ENCODE measurements at regions not wholly inside any gene's neighbourhood (a gene's known extent, or its start where the extent isn't known, plus 50 kb on each side); places are given as distances from the start of the nearest gene placed in this dataset.

DNA sequence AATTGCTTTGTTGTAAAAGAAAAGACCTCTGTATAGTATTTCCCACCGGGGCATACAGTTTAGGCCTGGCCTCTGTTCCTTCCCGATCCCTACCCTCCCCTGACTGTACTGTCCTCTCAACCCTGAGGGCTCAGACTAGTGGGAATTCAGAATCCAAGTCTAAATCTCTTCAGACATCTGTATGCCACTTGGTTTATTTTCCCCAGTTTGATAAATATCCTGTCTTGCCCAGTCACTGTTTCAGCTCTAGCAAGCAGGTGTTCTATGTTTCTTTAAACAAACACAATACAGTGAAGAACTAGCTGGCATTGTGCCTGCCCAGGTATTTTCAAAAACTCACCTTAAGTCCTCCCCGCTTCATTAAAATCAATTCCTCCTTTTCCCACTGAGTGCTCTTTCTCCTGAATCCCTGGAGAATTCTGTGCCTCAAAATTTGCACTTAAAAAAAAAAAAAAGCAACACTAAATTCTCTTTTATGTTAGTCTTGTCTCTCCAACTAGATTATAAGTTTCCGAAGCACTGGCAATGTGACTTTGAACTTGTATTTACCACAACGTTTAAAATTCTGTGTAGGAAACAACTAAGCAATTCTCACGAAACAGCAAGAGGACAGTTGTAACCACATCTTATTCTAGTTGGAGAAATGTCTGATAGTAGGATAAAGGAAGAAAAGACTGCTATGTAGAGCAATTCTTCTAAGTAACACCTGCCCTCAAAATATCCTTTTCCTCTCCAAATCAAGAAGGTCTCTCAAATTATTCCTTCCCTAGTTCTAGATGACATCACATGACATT is 112.0 kb upstream of the CARMIL1 start:
- DNase-seq: no peak

- no peak for DNase-seq
Measured at GRCh38 chr6:25167961-25168360, 111.2 kb upstream of the CARMIL1 start.

- DNase-seq: no peak
Measured at GRCh38 chr6:25168637-25169036, 110.5 kb upstream of the CARMIL1 start.

GRCh38 chr6:25169553-25169952 is 109.6 kb upstream of the CARMIL1 start:
- DNase-seq: no peak

GRCh38 chr6:25169961-25170360 is 109.2 kb upstream of the CARMIL1 start:
- no peak for DNase-seq

- no peak for DNase-seq
Measured at GRCh38 chr6:25170640-25171039, 108.5 kb upstream of the CARMIL1 start.

- DNase-seq: no peak
Measured at GRCh38 chr6:25171301-25171700, 107.9 kb upstream of the CARMIL1 start.

DNA sequence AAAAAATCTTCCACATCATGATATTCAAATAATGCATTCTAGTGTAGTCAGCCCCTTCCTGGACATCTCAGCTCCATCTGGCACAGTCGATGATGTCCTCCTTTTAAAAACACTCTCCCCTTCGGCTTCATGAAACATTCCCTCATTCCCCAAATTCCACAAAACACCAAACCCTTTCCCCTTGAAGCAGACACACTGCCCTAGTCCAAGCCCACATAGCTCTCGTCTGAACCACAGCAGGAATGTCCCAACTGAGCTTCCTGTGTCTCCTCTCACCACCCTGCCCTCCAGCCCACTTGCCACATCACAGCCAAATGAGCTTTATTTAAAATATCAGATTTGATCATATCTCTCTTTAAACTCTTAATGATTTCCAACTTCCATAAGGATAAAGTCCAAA is 106.4 kb upstream of the CARMIL1 start:
- no peak for DNase-seq

DNA sequence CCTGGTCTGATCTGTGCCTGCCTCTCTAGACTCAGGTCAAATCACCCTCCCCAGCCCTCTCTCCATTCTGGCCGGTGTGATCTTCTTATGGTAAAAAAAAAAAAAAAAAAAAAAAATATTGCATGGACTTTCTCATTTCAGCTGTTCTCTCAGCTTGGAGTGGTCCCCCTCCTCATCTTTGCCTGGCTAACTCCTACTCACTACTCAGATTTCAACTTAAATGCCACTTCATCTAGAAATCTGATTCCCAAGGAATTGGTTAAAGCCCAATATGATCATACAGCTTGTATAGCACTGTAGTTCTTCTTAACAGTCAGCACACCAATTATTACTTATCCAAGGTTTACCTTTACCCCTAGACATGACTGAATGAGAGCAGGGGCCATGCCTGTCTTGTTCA is 105.9 kb upstream of the CARMIL1 start:
- no peak for DNase-seq

- DNase-seq: no peak
Measured at GRCh38 chr6:25173951-25174474, 105.2 kb upstream of the CARMIL1 start.

GRCh38 chr6:25174678-25175077 is 104.5 kb upstream of the CARMIL1 start:
- DNase-seq: no peak

DNA sequence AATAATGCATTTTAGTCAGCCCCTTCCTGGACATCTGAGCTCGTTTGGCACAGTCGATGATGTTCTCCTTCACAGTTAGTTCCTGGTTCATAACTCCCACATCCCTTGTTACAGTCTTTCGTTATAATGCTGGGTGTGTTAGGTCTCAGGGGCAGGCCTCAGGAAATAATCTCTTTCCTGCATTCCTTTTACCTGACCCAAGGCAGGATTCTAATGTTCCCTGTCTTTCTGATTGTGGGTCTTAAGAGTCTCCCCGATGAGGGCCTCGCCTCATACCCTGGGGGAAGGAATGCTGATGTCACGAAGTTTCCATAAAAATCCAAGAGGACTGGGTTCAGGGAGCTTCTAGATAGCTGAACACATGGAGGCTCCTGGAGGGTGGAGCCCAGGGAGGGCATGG is 104.0 kb upstream of the CARMIL1 start:
- no peak for DNase-seq

DNA sequence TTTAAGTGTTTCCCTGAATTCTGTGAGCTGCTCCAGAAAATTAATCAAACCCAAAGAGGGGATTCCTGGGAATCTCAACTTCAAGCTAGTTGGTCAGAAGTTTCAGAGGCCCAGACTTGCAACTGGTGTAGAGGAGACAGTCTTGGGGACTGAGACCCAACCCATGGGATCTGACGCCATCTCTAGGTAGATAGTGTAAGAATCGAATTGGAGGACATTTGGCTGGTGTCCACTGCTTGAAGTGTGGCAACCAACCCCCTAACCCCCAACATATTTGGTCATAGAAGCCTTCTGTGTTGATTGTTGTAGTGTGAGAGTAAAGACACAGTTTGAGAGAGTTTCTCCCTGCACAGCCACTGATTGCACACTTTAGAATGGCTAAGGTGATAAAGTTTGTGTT is 103.5 kb upstream of the CARMIL1 start:
- no peak for DNase-seq

- no peak for DNase-seq
Measured at GRCh38 chr6:25176466-25176865, 102.7 kb upstream of the CARMIL1 start.

DNA sequence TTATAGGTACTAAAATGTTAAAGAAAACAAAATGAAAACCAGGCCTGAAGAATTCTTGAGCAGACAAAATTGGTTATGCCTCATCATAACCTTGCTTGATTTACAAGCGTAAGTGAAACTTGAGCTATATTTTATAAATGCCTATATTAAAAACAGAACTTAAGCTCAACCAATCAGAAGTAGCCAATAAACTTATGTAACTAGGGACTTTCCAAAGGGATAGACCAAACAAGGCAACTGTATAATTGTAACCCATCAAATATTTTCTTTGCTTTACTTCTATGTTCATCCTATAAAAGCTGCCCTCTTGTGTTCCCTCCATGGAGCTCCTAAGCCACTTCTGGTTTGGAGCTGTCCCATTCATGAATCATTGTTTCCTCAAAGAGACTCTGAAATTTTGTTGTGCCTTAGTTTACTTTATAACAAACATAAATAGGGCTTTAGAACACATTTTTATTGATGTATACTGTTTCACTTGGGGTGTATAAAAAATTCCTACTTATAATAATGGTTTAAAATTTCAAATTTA is 101.6 kb upstream of the CARMIL1 start:
- no peak for DNase-seq

GRCh38 chr6:25178336-25179035 is 100.7 kb upstream of the CARMIL1 start:
- no peak for DNase-seq

GRCh38 chr6:25179051-25179778 is 100.0 kb upstream of the CARMIL1 start:
- DNase-seq: no peak

- no peak for DNase-seq
Measured at GRCh38 chr6:25180630-25181349, 98.4 kb upstream of the CARMIL1 start.

DNA sequence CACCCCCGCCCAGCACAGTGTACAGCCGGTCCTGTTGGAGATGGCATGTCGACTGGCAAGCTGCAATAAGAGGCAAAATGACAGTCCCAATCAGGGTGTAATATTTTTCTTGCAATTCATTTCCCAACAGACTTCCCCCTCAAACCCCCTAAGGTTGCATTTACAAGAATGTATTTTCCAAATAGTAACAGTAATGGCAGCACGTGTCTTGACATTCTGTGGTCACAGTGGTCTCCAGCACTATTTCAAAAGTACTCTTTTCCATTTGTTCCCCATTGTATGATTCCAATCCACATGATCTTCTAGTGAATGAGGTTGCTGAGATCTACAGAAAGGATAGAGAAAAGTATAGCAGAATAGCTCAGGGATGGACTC is 97.8 kb upstream of the CARMIL1 start:
- DNase-seq: no peak

- DNase-seq: no peak
Measured at GRCh38 chr6:25181923-25182322, 97.3 kb upstream of the CARMIL1 start.

GRCh38 chr6:25186919-25187318 is 92.3 kb upstream of the CARMIL1 start:
- DNase-seq: no peak

DNA sequence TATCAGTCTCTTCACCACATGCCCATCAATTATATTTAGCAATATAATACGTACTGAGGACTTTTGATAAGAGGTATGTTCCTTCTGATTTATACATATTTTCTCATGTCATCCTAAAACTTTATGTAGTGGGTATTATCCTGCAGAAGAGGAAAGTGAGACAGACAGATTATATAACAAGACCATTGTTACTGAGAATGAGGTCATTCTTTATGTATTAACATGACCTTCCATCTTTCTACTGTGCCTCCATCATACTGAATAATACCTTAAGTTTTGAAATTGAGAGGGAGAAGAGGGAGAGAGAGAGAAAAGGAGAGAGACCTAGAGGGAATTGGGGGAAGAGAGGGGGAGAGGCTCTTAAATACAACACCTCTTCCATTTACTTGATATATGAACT is 90.9 kb upstream of the CARMIL1 start:
- DNase-seq: no peak
